NCI-H526 (cell line): ENCODE measurements at regions not wholly inside any gene's neighbourhood (a gene's known extent, or its start where the extent isn't known, plus 50 kb on each side); places are given as distances from the start of the nearest gene placed in this dataset.

Experiments
- DNase-seq, 2 experiments: peaks; one replicate each; lab custom pipeline; 2025; lab: John Stamatoyannopoulos, UW

DNA sequence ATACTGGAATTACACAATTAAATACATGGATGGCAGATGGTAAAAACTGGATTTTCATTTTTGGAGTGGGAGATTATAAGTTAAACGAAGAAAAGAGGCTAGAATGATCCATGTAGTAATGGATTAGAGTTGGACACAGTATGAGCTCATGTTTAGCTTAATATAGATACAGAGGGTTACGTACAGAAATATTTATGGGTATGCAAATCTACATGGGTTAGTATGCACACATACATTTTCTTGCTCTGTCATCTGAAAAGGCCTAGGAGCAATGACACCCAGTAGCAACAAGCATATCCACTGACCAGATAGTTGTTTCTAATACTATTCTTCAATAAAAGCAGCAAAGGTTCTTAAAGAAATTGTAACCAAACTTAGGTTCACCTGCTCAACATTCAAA is 366.4 kb downstream of the SEMA3D start:
- DNase-seq = peak; percentile 19 to 65

DNA sequence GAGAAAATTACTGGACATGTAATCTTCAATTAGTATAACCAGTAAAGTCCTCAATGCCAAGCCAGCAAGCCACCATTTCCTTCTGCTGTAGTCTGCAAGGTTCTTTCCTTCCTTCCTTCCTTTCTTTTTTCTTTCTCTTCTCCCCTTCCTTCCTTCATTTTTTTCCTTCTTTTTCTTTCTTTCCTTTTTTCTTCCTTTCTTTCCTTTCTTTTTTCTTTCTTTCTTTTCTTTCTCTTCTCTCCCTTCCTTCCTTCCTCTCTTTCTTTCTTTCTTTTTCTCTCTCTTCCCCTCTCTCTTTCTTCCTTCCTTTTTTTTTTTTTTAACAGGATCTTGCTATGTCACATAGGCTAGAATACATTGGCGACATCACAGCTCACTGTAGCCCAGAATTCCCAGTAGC is 369.8 kb downstream of the SEMA3D start:
- no peak for DNase-seq

DNA sequence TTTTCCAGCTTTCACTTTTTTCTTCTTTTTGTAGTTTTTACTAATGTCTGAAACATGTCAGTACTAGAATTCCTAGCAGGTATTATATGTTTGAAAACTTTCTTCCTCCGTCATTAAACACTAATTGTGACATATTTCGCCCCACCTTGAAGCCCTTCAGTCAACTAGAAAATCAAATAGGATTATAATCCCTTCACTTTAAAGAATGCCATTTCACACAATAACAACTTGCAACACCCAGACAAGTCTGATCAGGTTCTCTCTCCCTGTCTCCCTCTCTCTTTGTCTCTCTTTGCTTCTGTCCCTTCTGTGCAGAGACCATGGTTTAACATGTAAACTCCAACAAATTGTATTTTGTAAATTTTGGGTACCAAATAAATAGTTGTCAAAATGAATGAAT is 373.5 kb downstream of the SEMA3D start:
- DNase-seq = no peak

DNA sequence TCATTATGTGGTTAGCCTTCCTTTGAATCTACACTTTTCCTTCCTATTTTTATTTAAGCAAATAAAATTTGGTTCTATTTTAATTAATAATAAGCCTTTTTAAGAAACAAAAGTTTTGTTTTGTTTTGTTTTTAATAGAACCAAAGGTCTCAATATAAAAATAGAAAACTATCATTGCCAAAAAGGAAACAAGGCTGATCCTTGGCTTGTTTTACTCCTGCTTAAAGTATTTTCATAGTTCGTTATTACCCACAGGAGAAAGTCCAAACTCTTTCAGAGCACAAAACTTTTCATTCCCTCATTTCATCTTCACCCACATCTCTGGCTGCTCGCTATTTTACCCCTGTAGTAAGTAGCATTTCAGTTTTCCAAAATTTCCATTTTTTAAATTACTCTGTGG is 374.8 kb downstream of the SEMA3D start:
- no peak for DNase-seq

DNA sequence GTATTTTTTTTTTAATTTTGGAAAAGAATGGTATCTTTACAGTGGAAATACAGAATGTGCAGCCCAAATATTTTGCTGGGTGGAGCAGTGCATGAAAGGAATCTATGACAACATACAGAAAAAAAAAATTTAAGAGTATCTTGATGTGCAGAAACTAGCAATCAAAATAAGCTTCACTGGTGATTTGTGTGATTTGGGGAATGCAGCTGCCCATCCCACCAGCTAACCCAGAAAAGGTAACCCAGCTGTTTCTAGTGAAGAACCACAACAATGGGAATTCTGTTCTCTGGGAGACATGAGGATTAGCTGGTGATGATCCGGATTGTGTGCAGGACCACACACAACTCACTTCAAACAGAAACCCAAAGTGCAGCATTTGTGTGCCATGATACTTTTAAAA is 375.5 kb downstream of the SEMA3D start:
- DNase-seq = no peak

DNA sequence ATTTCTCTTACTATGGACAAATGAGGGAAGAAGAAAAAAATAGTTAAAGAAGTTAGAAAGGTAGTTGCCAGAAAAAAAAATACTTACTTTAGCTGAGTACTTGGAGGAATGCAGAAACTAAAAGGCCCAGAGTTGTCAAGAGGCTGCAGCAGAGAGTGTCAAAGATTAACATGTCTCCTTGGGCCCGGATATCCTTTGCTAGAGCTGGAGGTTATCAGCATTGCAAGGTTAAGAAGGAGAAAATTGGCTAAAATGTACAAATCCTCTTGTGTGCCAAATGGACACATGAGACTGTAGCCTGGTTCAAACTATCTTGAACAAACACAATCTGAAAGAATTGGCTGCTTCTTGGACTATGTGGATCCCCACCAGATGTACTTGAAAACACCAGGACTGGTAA is 377.0 kb downstream of the SEMA3D start:
- DNase-seq = no peak

DNA sequence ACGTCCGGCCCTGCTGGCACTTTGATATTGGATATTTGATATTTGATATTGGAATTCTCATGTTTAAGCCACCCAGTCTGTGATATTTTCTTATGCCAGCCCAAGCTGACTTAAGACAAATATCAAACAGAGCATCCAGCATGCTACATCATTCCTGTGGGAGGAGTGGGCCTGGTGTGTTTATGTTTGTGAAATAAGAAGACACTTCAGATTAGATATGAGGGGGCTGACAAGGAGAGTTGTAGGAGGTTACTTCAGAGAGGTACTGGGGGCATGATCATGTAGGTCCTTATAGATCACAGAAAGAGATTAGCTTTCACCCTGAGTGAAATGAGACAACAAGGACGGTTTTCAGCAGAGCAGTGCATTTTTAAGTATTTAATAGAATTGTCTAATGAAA is 382.9 kb downstream of the SEMA3D start:
- no peak for DNase-seq

DNA sequence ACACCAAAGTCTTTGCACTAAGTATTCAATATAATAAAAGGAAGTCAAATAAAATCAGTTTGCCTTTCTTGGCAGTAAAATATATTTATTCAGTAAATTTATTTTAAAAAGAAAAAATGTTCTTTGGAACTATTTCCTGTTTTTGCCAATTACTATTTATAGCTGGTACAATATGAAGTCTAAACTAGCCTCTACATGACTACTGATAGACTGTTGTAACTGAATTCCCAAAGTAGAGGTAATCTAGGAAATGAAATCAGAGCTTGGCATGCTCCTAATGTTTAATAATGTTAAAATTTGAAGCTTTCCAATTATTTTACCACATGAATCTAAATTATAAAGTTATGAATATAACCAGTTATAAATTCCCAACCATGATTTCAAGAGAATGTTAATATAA is 385.5 kb downstream of the SEMA3D start:
- DNase-seq = no peak

DNA sequence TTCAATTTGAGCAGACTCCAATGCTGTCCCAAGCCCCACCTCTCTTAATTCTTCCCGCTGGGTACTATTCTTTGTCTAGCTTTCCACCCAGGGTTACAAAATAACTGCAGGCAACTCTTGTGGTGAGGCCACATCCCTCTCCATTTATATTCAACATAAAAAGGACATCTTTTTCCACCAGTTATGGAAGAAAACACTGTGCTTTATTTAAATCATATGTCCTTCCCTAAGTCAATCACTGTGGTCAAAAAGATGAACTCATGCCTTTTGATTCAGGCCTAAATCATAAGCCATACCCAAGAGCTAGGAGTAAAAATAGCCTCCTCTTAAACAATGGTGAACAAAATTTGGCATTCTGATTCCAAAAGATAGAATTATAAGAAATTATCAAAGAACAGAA is 386.0 kb downstream of the SEMA3D start:
- no peak for DNase-seq

DNA sequence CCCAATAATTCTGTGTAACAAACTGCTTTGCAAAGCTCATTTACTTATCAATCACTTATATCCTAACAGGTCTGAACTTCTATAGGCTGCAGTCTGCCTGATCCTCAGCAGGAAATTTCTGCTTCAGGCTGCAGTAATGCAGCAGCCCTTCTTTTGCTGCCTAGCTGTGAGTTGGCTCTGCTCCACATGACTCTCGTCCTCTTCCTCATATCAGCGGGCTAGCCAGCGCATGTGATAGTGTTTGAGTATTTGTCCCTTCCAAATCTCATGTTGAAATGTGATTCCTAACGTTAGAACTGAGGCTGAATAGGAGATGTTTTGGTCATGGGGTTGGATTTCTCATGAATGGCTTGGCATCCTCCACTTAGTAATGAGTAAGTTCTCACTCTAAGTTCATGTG is 387.8 kb downstream of the SEMA3D start:
- DNase-seq = no peak

DNA sequence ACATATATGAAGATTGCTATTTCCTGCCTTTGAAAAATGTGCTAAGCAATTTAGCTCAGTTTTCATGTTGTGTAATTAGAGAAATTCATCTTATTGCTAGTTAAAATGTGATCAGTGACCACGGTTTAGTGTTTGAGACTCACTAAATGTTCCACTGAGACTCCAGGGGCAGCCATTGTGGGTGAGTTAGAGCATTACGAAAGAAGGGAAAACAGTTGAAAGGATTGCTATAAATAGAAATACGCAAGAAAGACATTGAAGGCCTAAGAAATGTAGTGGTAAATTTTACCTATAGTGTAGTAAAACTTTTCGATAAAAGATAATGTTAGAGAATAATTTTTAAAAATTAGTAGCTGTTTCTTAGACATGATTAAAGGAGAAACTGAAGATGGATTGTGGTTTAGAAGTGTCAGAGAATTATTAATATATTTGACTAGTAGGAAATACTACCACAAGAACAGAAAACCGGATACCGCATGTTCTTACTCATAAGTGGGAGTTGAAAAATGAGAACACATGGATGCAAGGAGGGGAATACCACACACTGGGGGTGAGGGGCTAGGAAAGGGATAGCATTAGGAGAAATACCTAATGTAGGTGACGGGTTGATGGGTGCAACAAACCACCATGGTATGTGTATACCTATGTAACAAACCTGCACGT is 394.5 kb downstream of the SEMA3D start:
- no peak for DNase-seq

DNA sequence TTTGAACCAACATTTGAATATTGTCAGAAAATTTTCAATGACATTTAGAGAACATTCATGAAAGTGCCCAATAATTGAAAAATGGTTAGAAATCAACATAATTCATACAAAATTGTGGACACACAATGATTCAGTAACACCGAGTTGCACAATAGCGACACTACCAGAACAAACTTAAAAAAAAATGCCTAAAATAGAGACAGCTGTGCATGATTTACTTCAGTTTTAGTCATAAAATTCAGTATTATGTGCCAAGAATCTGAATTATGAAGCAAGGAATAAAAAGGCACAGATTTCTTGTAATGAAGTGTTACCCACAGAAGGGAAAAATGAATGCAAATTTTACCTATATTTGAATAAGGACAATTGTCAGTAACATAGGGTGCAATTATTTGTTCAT is 396.0 kb downstream of the SEMA3D start:
- no peak for DNase-seq

DNA sequence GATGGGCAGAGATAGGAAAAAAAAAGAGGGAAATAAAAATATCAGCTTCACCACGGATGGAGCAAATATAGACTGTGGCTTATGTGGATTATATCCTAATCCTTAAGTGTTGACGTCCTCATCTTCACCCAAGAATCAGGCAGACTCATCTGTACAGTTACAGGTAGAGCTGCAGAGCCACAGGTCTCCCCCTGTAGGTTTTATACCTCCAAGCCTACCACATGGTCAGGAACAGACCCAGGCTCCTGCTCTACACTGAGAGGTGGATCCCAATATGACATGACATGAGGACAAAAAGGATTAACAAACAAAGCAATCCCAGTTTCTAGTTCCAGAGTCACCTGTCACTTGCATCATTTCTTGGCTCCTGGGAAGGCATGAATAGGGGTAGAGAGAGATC is 400.8 kb downstream of the SEMA3D start:
- no peak for DNase-seq

DNA sequence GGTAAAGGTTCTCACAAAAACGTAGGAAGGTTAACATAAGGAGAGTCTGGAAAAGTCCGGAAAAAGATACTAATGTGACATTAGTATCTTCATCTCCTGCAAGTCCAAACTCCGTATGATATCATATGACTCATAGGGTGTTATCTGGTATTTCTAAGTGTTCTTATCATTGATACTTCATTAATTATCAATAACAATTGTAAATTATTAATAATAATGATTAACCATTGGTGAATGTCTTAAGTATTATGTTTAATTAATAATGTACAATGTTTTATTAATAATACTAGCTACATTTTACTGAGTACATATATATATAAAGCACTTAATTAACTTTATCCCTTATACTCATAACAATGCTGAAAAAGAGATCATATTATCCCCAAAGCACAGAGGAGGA is 402.4 kb downstream of the SEMA3D start:
- DNase-seq = no peak

DNA sequence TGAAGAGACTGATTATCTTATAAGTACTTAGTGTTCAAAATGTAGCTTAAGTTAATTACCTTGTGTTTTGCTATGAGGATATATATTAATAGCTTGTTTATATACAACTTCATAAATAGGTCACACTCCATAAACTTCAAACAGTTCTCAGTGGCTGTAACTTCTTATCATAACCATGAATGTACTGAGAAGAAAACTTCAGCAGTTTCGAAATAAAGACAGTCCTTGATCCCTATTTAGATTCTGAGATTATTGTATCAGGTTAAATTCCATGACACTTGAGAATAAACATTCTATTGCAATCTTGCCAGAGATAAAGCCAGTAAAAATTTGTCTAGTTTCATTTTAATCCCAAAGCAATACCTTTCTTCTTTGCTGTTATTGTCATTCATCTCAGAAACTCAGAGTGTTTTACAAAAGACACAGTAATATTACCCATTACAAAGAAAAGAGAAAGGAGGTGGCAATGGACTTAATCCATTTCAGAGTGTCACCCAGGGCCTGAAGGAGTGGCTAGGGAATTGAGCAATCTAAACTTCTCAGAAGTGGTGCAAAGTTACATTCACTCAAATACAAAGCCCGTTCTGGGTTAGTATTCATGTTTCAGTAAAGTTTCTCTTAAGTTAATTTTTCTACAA is 403.6 kb downstream of the SEMA3D start:
- no peak for DNase-seq

DNA sequence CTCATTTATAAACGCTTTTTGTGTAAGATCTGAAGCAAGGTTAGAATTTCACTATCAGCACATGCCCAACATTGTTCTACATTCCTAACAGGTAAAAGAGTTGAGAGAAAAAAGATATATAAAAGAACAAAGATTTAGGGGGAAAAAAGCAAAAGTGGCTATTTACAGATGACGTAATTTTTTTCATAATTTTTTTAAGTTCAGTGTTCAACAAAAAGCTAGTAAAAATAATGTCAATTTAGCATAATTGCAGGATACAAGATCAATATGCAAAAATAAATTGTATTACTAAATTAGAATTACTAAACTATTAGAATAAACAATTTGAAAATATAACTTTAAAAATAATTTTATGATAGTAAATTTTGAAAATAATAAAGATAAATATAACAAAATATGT is 405.0 kb downstream of the SEMA3D start:
- no peak for DNase-seq

DNA sequence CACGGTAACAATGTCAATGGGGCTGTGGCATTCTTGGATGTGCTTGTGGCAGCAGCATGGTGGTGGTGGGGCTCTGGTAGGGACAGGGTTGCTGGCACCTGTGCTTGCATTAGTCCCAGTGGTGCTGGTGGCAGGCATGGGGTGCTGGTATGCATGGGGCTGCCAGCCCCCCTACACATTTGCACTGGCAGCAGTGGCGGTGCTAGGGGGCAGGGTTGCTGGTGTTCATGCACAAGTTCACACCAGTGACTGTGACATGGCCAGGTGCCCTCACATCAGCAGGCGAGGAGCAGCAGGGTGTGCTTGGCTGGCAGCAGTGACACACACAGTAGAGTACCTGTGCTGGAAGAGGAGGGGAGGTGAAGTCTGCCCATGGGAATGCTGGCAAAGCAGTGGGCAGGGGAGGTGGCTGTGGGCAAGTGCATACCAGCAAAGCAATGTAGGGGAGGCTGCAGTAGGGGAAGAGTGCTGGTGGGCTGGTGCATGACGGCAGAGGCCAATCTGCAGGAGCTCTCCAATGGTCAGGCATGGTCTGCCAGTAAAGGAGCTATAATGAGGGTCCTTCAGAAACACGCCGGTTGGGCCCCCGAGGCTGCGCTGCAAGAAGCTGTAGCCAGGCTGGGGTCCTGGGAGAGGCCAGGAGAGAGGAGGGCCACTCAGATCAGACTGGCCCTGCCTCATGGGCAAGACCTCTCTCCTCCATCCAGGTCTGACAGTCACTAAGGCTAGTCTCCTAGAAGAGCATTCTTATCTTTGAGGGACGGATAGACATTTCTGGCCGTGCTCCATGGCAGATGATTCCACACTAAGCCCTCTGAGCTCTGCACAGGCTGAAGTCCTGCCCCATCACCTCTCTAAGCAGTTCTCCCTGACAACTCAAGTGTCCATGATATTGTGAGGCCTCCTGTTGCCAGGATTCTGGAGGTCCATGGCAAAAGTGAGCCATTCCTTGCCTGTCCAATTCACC is 406.4 kb downstream of the SEMA3D start:
- no peak for DNase-seq

DNA sequence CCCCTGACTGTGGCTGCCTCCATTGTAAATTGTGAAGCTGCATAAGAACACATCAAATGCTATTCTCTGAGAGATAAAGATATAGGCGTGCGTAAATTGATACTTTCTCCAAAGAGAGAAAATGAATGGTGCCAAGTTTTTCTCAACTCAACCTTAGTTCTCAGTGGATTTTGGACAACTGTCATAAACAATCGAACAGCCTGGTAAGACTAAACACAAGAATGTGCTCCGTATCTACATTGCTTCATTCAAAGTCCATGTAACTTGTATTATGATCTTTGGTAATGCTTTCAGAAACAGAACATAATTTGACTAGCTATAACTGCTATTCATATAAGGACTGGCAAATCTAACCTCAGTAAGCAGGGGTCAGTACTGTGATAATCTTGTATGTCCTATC is 429.1 kb downstream of the SEMA3D start:
- no peak for DNase-seq

DNA sequence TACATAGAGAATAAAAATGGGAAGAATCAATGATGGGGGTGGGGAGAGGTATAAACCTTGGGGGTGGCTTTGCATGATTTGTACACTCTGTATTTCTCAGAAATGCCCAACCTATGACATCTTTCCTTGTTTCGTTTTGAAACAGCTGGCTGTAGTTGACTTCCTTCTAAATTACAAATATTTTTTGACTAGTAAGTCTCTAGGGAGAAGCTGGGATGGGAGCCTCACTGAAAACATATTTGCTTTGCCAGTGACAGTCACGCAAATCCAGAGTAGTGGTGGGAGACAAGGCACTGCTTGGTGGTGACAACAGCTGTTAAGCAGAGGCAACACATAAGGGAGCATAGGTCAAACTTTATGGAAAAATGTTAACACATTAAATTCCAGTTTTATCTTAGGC is 440.5 kb downstream of the SEMA3D start:
- DNase-seq = no peak

DNA sequence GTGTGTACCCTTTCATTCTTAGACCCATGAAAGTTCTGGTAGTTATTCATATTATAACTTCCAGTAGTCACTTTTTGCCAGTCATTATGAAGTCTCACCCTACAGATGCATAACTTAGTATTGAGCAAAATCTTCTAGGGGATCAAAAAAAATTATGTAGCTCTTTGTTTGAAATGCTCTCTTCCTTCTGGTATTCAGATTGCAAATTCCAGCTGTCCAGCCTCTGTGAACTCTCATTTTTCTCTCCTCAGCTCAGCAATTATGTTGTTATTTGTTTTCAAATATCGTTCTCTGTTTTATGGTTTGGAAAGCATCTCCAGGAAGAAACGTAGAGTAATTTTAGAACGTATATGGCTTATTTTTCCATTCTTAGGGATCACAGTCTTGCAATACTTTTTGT is 442.5 kb downstream of the SEMA3D start:
- DNase-seq = no peak

DNA sequence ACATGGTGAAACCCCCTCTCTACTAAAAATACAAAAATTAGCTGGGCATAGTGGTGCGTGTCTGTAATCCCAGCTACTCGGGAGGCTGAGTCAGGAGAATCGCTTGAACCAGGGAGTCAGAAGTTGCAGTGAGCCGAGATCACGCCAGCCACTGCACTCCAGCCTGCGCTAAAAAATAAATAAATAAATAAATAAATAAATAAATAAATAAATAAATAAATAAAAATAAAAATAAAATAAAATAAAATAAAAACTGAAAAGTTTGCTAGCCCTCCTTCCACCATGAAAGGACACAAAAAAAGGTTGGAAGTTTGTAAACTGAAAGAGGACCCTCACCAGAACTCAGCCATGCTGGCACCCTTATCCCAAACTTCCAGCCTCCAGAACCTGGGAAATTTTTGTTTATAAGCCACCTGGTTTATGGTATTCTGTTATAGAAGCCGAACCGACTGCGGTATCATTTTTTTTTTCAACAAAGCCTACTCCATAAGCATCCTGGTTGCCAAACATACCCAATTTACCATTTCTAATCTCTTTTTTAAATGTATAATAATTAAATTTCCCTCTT is 448.2 kb downstream of the SEMA3D start:
- DNase-seq = no peak

DNA sequence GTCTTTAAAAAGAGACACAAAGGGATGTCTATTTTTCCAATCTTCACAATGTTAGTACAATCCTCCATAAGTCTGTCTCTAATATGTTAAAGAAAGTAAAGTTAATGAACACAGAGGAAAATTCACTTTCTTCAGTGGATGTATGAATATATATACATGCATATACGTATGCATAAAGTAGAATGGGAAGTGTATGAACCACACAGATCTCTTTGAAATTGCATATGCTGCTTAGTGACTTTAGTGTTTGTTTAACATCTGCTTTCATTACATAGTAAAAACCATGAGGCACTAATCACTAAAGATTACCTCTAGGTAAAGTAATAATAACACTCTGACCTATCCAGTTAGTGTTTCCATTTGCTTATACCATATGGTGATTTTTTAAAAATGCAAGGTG is 451.2 kb downstream of the SEMA3D start:
- no peak for DNase-seq

DNA sequence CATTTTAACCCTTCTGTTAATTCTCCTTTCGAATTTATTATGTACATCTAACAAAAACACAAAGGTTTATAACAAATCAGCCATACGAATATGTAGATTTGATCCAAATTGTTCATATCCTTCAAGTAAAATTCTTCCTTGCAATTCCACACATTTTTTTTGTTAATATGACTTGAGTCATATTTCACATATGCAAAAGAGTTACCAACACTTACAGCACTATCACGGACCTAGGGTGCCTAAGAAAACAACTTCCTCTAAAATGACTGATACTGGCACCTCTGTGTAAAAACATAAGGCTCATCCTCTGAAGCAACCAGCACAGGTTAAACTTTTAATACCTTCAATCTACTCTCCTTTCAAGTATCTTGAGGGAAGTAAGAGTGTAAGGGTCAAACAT is 451.8 kb downstream of the SEMA3D start:
- DNase-seq = no peak
